GM12878 (cell line): ENCODE measurements at regions not wholly inside any gene's neighbourhood (a gene's known extent, or its start where the extent isn't known, plus 50 kb on each side); places are given as distances from the start of the nearest gene placed in this dataset.

Experiments
- ATAC-seq: fragments of 200-7000 bp; cut with Tn5 transposase; 3 replicates; pipeline ENCODE4 v1.9.1; 2020; ENCODE audit warnings: mild to moderate bottlenecking, moderate library complexity
- BruUV-seq: library from RNA; stranded (reverse); fragments of 400-500 nt; replicated peaks from 2 replicates; lab custom pipeline; 2021; lab: Mats Ljungman, UMichigan
- CTCF ChIA-PET: fragments of 300-600 bp; sonication (Branson Sonifier 250); formaldehyde crosslinking; extraction: SDS; loops from one replicate; lab custom pipeline; 2021; ENCODE audit warnings: inconsistent platforms; lab: Yijun Ruan, JAX
- POLR2A ChIA-PET: fragments of 350-600 bp; formaldehyde crosslinking; extraction: SDS; loops from one replicate; lab custom pipeline; 2021; ENCODE audit warnings: inconsistent platforms; lab: Charles Lee
- RAD21 ChIA-PET: fragments of 300-600 bp; sonication (Branson Sonifier 250); formaldehyde crosslinking; loops from one replicate; lab custom pipeline; 2023; ENCODE audit warnings: antibody characterized with exemption; ENCODE audit not compliant: unreplicated experiment; lab: Charles Lee
- SMC1A ChIA-PET: fragments of 300-600 bp; sonication (Branson Sonifier 250); formaldehyde crosslinking; loops from one replicate; lab custom pipeline; 2023; ENCODE audit not compliant: unreplicated experiment, uncharacterized antibody; lab: Charles Lee
- DNase-seq: peaks from one replicate; pipeline ENCODE4 v3.0.0-alpha.2; 2011; ENCODE audit warnings: low read depth, low spot score
- FAIRE-seq: peaks from 3 replicates; lab custom pipeline; 2011; peaks lifted over from hg19 to GRCh38; lab: Jason Lieb, UNC
- H2AFZ ChIP-seq: 2 replicates; pipeline ENCODE4 v1.6.0; 2011; ENCODE audit warnings: low read depth, low read length, control low read depth; ENCODE audit not compliant: control insufficient read depth
- H3K27ac ChIP-seq: 2 replicates; pipeline ENCODE4 v1.5.1; 2011; ENCODE audit warnings: control low read depth; ENCODE audit not compliant: control insufficient read depth, insufficient read depth
- H3K27me3 ChIP-seq, 2 experiments: replicated peaks in 1 of 2; 2 replicates each; pipeline versions ENCODE4 v1.6.0 to v1.6.1; 2011; ENCODE audit warnings: low read length in 1 of 2; ENCODE audit not compliant: control insufficient read depth in 2 of 2, insufficient read depth in 2 of 2
- H3K36me3 ChIP-seq, 2 experiments: 2 replicates each; pipeline ENCODE4 v1.5.1; 2011; ENCODE audit warnings: low read length in 1 of 2; ENCODE audit not compliant: control insufficient read depth in 2 of 2, insufficient read depth in 2 of 2
- H3K4me1 ChIP-seq: 2 replicates; pipeline ENCODE4 v1.6.1; 2011; ENCODE audit warnings: mild to moderate bottlenecking, low read length, moderate library complexity, mixed read lengths; ENCODE audit not compliant: control insufficient read depth, insufficient read depth
- H3K4me2 ChIP-seq: 2 replicates; pipeline ENCODE4 v1.6.0; 2011; ENCODE audit warnings: control low read depth; ENCODE audit not compliant: control insufficient read depth, insufficient read depth
- H3K4me3 ChIP-seq: fragments of 200-600 bp; sonication (generic); 2 replicates; pipeline ENCODE4 v1.5.1; 2016
- H3K79me2 ChIP-seq: 2 replicates; pipeline ENCODE4 v1.6.0; 2011; ENCODE audit warnings: low read length; ENCODE audit not compliant: control insufficient read depth, insufficient read depth
- H3K9ac ChIP-seq: 2 replicates; pipeline ENCODE4 v1.8.0; 2011; ENCODE audit warnings: low read length, control low read depth, mixed read lengths; ENCODE audit not compliant: control insufficient read depth, insufficient read depth
- H3K9me3 ChIP-seq: replicated peaks from 3 replicates; pipeline ENCODE4 v1.5.1; 2011; ENCODE audit warnings: mild to moderate bottlenecking, low read length; ENCODE audit not compliant: control insufficient read depth, insufficient read depth
- H4K20me1 ChIP-seq: 2 replicates; pipeline ENCODE4 v1.6.0; 2011; ENCODE audit not compliant: control insufficient read depth, insufficient read depth
- BCL11A ChIP-seq: IDR thresholded peaks from 2 replicates; pipeline ENCODE4 v1.6.1; 2011; ENCODE audit warnings: low read depth, low read length
- CBX3 ChIP-seq: fragments of 200-600 bp; sonication (generic); IDR thresholded peaks from 2 replicates; pipeline ENCODE4 v1.6.1; 2016; ENCODE audit warnings: low read depth, borderline replicate concordance
- JUND ChIP-seq: IDR thresholded peaks from 2 replicates; pipeline ENCODE4 v1.6.1; 2012; ENCODE audit warnings: low read depth, mild to moderate bottlenecking, low read length, improper control_type of control experiment, moderate library complexity
- PRDM15 ChIP-seq: fragments of 450-650 bp; formaldehyde crosslinking; IDR thresholded peaks from 2 replicates; pipeline ENCODE4 v1.4.0; 2020; ENCODE audit warnings: mild to moderate bottlenecking, moderate library complexity
- SIN3A ChIP-seq: IDR thresholded peaks from 2 replicates; pipeline ENCODE4 v1.6.1; 2012; ENCODE audit warnings: low read depth, low read length, improper control_type of control experiment
- TCF7 ChIP-seq: IDR thresholded peaks from 2 replicates; pipeline ENCODE4 v1.6.1; 2014; ENCODE audit warnings: antibody characterized with exemption, borderline replicate concordance
- ZNF622 ChIP-seq: fragments of 450-650 bp; IDR thresholded peaks from 2 replicates; pipeline ENCODE4 v1.6.1; 2017; ENCODE audit warnings: mild to moderate bottlenecking, inconsistent platforms
- ZSCAN29 ChIP-seq: fragments of 450-650 bp; IDR thresholded peaks from 2 replicates; pipeline ENCODE4 v1.6.1; 2017; ENCODE audit warnings: mild to moderate bottlenecking, moderate library complexity
- ZZZ3 ChIP-seq: IDR thresholded peaks from 2 replicates; pipeline ENCODE4 v1.6.1; 2011; ENCODE audit warnings: low read depth; ENCODE audit not compliant: control insufficient read depth, insufficient read length
- WGBS: methylation state at CpG from one replicate; pipeline ENCODE4 v1.1.6; 2016; ENCODE audit warnings: low lambda C conversion rate; ENCODE audit not compliant: insufficient replicate concordance, insufficient coverage; ENCODE audit errors: missing lambda C conversion rate; 5-methylcytosine and 5-hydroxymethylcytosine counted together
- in situ Hi-C: fragments of 300-500 bp; cut with MboI; formaldehyde crosslinking; loops from 9 replicates; pipeline ENCODE4 v1.14.3; 2018; ENCODE audit warnings: mixed read lengths
- intact Hi-C: fragments of 100-400 bp; cut with micrococcal nuclease; formaldehyde crosslinking; loops from one replicate; pipeline ENCODE4 v1.14.2; 2022; ENCODE audit not compliant: unreplicated experiment

GRCh38 chr2:64345998-64346397 is 108.0 kb upstream of the LGALSL start:
- no peak for DNase-seq
- no peak overlapping the region for H3K9ac ChIP-seq
- CTCF ChIA-PET: interaction anchor here (1.3 to 1.7 kb wide), 2 partner anchors 15 to 142 kb away, joined by 3 to 7 read pairs; no protein-coding TSS in a partner anchor
- H3K36me3 ChIP-seq: no peaks in the 10 kb centered on the region
- 79% methylated on average over 2 of the region's 2 CpGs for WGBS
- RAD21 ChIA-PET: interaction anchor here (1.4 kb wide), 1 partner anchor 16 kb away, joined by 4 read pairs; no protein-coding TSS in a partner anchor
- BruUV-seq: no TSS peak
- no peaks in the 10 kb centered on the region for H4K20me1 ChIP-seq
- no peak overlapping the region for H3K4me2 ChIP-seq
- no peaks in the 10 kb centered on the region for H3K27me3 ChIP-seq
- intact Hi-C loops: no loop called here
- no peak overlapping the region for H3K4me3 ChIP-seq
- POLR2A ChIA-PET: no interaction called here
- SMC1A ChIA-PET: no interaction called here
- no peaks in the 10 kb centered on the region for H3K79me2 ChIP-seq
- in situ Hi-C loops: no loop called here
- no peak overlapping the region for H2AFZ ChIP-seq
- H3K27ac ChIP-seq: no peak overlapping the region
- no peaks in the 10 kb centered on the region for H3K4me1 ChIP-seq
- H3K9me3 ChIP-seq: no peaks in the 10 kb centered on the region
- no peak for ATAC-seq
- FAIRE-seq: no peak
- TF ChIP-seq CBX3: no peak
- TF ChIP-seq TCF7: no peak
- TF ChIP-seq ZZZ3: no peak
- TF ChIP-seq PRDM15 (CRISPR knock-in tag): no peak
- TF ChIP-seq ZSCAN29: no peak
- no peak for TF ChIP-seq SIN3A
- TF ChIP-seq JUND: no peak
- no peak for TF ChIP-seq ZNF622
- TF ChIP-seq BCL11A: no peak
